Naive thymus-derived CD4-positive, alpha-beta T cell (primary cell): ENCODE measurements at regions not wholly inside any gene's neighbourhood (a gene's known extent, or its start where the extent isn't known, plus 50 kb on each side); places are given as distances from the start of the nearest gene placed in this dataset.

Experiments used
- ATAC-seq: fragments of 150-1000 bp; cut with Tn5 transposase; 2 replicates; pipeline ENCODE4 v1.10.0; 2021; ENCODE audit warnings: mild to moderate bottlenecking, moderate library complexity
- CTCF ChIA-PET: fragments of 350-600 bp; sonication (Branson Sonifier 250); formaldehyde crosslinking; loops from one replicate; lab custom pipeline; 2021; ENCODE audit warnings: antibody characterized with exemption; lab: Charles Lee
- POLR2A ChIA-PET: fragments of 350-600 bp; sonication (Branson Sonifier 250); formaldehyde crosslinking; loops from one replicate; lab custom pipeline; 2021; ENCODE audit warnings: antibody characterized with exemption, inconsistent platforms; lab: Charles Lee
- DNase-seq, 9 donors: peaks; one replicate each; pipeline versions ENCODE4 v3.0.0 to v3.0.0-alpha.2; 2020 to 2022; ENCODE audit warnings: mixed read lengths in 1 of 9
- H3K27ac ChIP-seq: one replicate; pipeline ENCODE4 v1.7.0; 2013; ENCODE audit warnings: mild to moderate bottlenecking, low read depth, low read length, moderate library complexity
- H3K27me3 ChIP-seq, 2 donors: one replicate each; pipeline ENCODE4 v1.7.0; 2013; ENCODE audit warnings: low read length in 2 of 2, mild to moderate bottlenecking in 2 of 2, moderate library complexity in 2 of 2; ENCODE audit not compliant: control insufficient read depth in 2 of 2, insufficient read depth in 2 of 2
- H3K36me3 ChIP-seq, 3 experiments: 1 replicate in 2 of 3; 2 replicates in 1 of 3; pipeline ENCODE4 v1.7.0; 2013; ENCODE audit warnings: low read length in 3 of 3, mild to moderate bottlenecking in 3 of 3, moderate library complexity in 1 of 3; ENCODE audit not compliant: insufficient read depth in 3 of 3, control insufficient read depth in 2 of 3
- H3K4me1 ChIP-seq, 2 donors: one replicate each; pipeline ENCODE4 v1.7.0; 2013; ENCODE audit warnings: low read length in 2 of 2, mild to moderate bottlenecking in 2 of 2, moderate library complexity in 1 of 2; ENCODE audit not compliant: control insufficient read depth in 2 of 2, insufficient read depth in 2 of 2
- H3K4me3 ChIP-seq: 2 replicates; pipeline ENCODE4 v1.7.0; 2013; ENCODE audit warnings: mild to moderate bottlenecking, low read length
- H3K9me3 ChIP-seq, 3 experiments: 1 replicate in 2 of 3; 2 replicates in 1 of 3; pipeline ENCODE4 v1.7.0; 2013; ENCODE audit warnings: low read length in 3 of 3; ENCODE audit not compliant: control insufficient read depth in 2 of 3
- H3K27ac Mint-ChIP-seq, 9 donors: one replicate each; pipeline ENCODE4 v1.8.0; 2020 to 2022; ENCODE audit warnings: mixed read lengths in 9 of 9, mild to moderate bottlenecking in 8 of 9, moderate library complexity in 5 of 9, inconsistent platforms in 2 of 9
- H3K27me3 Mint-ChIP-seq, 5 donors: one replicate each; pipeline ENCODE4 v1.8.0; 2021 to 2022; ENCODE audit warnings: mixed read lengths in 5 of 5, mild to moderate bottlenecking in 1 of 5
- H3K36me3 Mint-ChIP-seq, 5 donors: one replicate each; pipeline ENCODE4 v1.8.0; 2020 to 2022; ENCODE audit warnings: mixed read lengths in 5 of 5, mild to moderate bottlenecking in 3 of 5, inconsistent platforms in 1 of 5
- H3K4me1 Mint-ChIP-seq, 7 donors: one replicate each; pipeline ENCODE4 v1.8.0; 2020 to 2022; ENCODE audit warnings: mixed read lengths in 7 of 7, mild to moderate bottlenecking in 3 of 7, inconsistent platforms in 1 of 7
- H3K4me3 Mint-ChIP-seq, 10 donors: one replicate each; pipeline ENCODE4 v1.8.0; 2020 to 2022; ENCODE audit warnings: mild to moderate bottlenecking in 10 of 10, mixed read lengths in 10 of 10, moderate library complexity in 6 of 10, inconsistent platforms in 2 of 10
- H3K9me3 Mint-ChIP-seq, 11 donors: one replicate each; pipeline ENCODE4 v1.8.0; 2020 to 2022; ENCODE audit warnings: mixed read lengths in 11 of 11, mild to moderate bottlenecking in 4 of 11, inconsistent platforms in 1 of 11, moderate library complexity in 1 of 11
- intact Hi-C, 2 donors: fragments of 100-400 bp; cut with micrococcal nuclease; formaldehyde crosslinking; loops; one replicate each; pipeline ENCODE4 v1.15.1; 2023

- no peaks in the 10 kb centered on the region for H3K9me3 ChIP-seq
- Mint-ChIP-seq H3K36me3 (peaks cover 0 to 13% (median 0%) of the 10 kb centered on the region in 5 donors), H3K27ac (no peak overlapping the region), H3K9me3 (peaks cover 6 to 29% (median 15%) of the 10 kb centered on the region in 11 donors), H3K4me3 (no peak overlapping the region), H3K4me1 (no peaks in the 10 kb centered on the region), H3K27me3 (peaks cover 0 to 56% (median 33%) of the 10 kb centered on the region in 5 donors)
- peaks cover 0 to 8% of the 10 kb centered on the region in 2 donors for H3K27me3 ChIP-seq
- H3K27ac ChIP-seq, result no peak overlapping the region
- no peaks in the 10 kb centered on the region for H3K36me3 ChIP-seq
- ChIA-PET POLR2A (no interaction called here), CTCF (no interaction called here)
- no peak overlapping the region for H3K4me3 ChIP-seq
- intact Hi-C loops, result no loop called here
- ATAC-seq (no peak), DNase-seq (no peak)
- no peaks in the 10 kb centered on the region for H3K4me1 ChIP-seq
Measured at GRCh38 chr2:20925265-20925889, 102.5 kb upstream of the LDAH start.

GRCh38 chr2:20919297-20919800, 96.4 kb upstream of the LDAH start:
- peaks cover 0 to 3% of the 10 kb centered on the region in 2 donors for H3K27me3 ChIP-seq
- CTCF ChIA-PET, result no interaction called here
- POLR2A ChIA-PET, result no interaction called here

DNA sequence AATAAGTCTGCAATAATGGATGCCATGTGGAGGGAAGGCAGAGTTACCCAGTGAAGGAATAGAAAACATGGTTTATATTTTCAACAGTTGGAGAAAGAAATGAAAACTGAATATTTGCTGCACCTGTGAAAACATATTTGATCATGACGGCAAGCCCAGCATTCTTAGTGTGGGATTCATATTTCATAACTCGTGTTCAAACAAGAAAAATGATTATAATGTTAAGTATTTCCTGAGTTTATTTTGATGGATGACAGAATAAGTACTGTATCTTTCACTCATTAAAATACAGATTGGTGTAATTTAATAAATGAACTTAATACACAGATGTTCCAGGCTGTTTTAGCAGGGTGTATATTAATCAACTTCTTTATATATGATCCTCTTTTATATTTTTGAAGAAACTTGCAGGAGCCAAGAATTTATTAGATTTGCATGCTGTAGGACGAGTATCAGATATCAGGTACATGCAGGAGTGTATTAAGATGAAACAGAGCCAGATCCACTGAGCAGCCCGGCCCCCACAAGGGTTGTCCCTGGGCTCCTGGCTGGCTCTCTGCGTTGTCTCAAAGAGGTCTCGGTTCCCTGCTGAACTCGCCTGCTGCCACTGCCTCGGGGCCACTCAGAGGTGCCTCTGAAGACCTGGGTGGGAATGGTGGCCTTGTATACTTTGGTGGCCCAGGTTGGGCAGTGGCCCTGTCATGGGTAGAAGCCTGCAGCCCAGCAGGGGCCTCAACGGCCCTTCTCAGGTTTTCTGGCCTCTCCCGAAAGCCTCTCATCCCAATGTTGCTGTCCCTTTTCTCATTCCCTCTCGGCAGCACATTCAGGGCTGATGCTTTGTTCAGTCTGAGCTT, 95.0 kb upstream of the LDAH start:
- POLR2A ChIA-PET, result no interaction called here
- CTCF ChIA-PET, result interaction anchor here (0.6 kb wide), 1 partner anchor 18 kb away, joined by 7 read pairs; no protein-coding TSS in a partner anchor
- Histone ChIP-seq H3K36me3 (no peaks in the 10 kb centered on the region), H3K4me1 (no peaks in the 10 kb centered on the region), H3K9me3 (no peaks in the 10 kb centered on the region), H3K4me3 (no peak overlapping the region), H3K27me3 (peaks cover 0 to 3% of the 10 kb centered on the region in 2 donors), H3K27ac (no peak overlapping the region)
- Mint-ChIP-seq H3K27me3 (peaks cover 3 to 54% (median 24%) of the 10 kb centered on the region in 5 donors), H3K4me1 (peaks cover 0 to 5% (median 0%) of the 10 kb centered on the region in 7 donors), H3K27ac (no peak overlapping the region), H3K36me3 (no peaks in the 10 kb centered on the region), H3K4me3 (no peak overlapping the region), H3K9me3 (peaks cover 0 to 3% (median 0%) of the 10 kb centered on the region in 11 donors)
- no peak for ATAC-seq
- intact Hi-C loops, result no loop called here
- no peak for DNase-seq

More at GRCh38 chr2:20919297-20919800, 96.4 kb upstream of the LDAH start:
- Mint-ChIP-seq H3K36me3 (no peaks in the 10 kb centered on the region), H3K27me3 (peaks cover 0 to 51% (median 24%) of the 10 kb centered on the region in 5 donors), H3K4me1 (peaks cover 0 to 2% (median 0%) of the 10 kb centered on the region in 7 donors), H3K9me3 (peaks cover 0 to 2% (median 0%) of the 10 kb centered on the region in 11 donors), H3K27ac (no peak overlapping the region), H3K4me3 (no peak overlapping the region)
- Histone ChIP-seq H3K36me3 (no peaks in the 10 kb centered on the region), H3K27ac (no peak overlapping the region), H3K4me3 (no peak overlapping the region), H3K4me1 (no peaks in the 10 kb centered on the region), H3K9me3 (no peaks in the 10 kb centered on the region)
- DNase-seq (no peak), ATAC-seq (no peak)
- intact Hi-C loops, result no loop called here

- Histone ChIP-seq H3K27me3 (peaks cover 0 to 3% of the 10 kb centered on the region in 2 donors), H3K4me1 (no peaks in the 10 kb centered on the region), H3K36me3 (no peaks in the 10 kb centered on the region), H3K27ac (no peak overlapping the region), H3K4me3 (no peak overlapping the region), H3K9me3 (no peaks in the 10 kb centered on the region)
- CTCF ChIA-PET, result interaction anchor here (0.6 kb wide), 1 partner anchor 19 kb away, joined by 7 read pairs; no protein-coding TSS in a partner anchor
- POLR2A ChIA-PET, result no interaction called here
- H3K9me3 Mint-ChIP-seq, result peaks cover 0 to 3% (median 0%) of the 10 kb centered on the region in 11 donors
- H3K36me3 Mint-ChIP-seq, result no peaks in the 10 kb centered on the region
- ATAC-seq (no peak), DNase-seq (no peak)
- intact Hi-C loops, result no loop called here
- peaks cover 0 to 5% (median 0%) of the 10 kb centered on the region in 7 donors for H3K4me1 Mint-ChIP-seq
- peaks cover 9 to 52% (median 29%) of the 10 kb centered on the region in 5 donors for H3K27me3 Mint-ChIP-seq
- no peak overlapping the region for H3K27ac Mint-ChIP-seq
- no peak overlapping the region for H3K4me3 Mint-ChIP-seq
Measured at GRCh38 chr2:20917287-20917660, 94.4 kb upstream of the LDAH start.

- peaks cover 11 to 54% (median 34%) of the 10 kb centered on the region in 5 donors for H3K27me3 Mint-ChIP-seq
- CTCF ChIA-PET, result no interaction called here
- no peaks in the 10 kb centered on the region for H3K4me1 ChIP-seq
- H3K36me3 ChIP-seq, result no peaks in the 10 kb centered on the region
- no peak overlapping the region for H3K27ac Mint-ChIP-seq
- intact Hi-C loops, result no loop called here
- H3K9me3 Mint-ChIP-seq, result peaks cover 0 to 3% (median 0%) of the 10 kb centered on the region in 11 donors
- no peaks in the 10 kb centered on the region for H3K36me3 Mint-ChIP-seq
- H3K4me3 Mint-ChIP-seq, result no peak overlapping the region
- H3K27me3 ChIP-seq, result peaks cover 0 to 3% of the 10 kb centered on the region in 2 donors
- no peak for ATAC-seq
- H3K4me3 ChIP-seq, result no peak overlapping the region
- no peak for DNase-seq
- H3K27ac ChIP-seq, result no peak overlapping the region
- no peaks in the 10 kb centered on the region for H3K9me3 ChIP-seq
- POLR2A ChIA-PET, result no interaction called here
- peaks cover 0 to 5% (median 0%) of the 10 kb centered on the region in 7 donors for H3K4me1 Mint-ChIP-seq
Measured at GRCh38 chr2:20916604-20917286, 93.8 kb upstream of the LDAH start.

DNA sequence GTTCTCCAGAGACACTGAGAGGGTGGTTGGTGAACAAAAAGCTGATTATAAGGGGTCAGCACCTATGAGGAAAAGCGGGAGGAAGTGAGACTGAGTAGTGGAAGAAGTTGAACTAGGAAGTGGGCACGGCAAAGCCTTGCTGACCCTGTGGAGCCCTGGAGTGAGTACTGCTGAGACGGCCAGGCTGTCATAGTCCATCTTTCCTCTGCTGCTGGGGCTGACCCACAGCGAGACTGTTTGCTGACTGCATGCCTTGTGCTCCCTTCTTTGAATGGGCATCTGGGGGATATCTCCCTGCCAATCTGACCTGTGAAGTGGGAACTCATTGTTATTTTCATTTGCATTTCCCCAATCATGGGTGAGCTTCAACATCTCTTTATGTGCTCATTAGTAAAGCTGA, 92.4 kb upstream of the LDAH start:
- no peak for DNase-seq
- H3K36me3 ChIP-seq, result no peaks in the 10 kb centered on the region
- ATAC-seq, result no peak
- peaks cover 0 to 11% (median 0%) of the 10 kb centered on the region in 11 donors for H3K9me3 Mint-ChIP-seq
- no peak overlapping the region for H3K4me3 Mint-ChIP-seq
- no peak overlapping the region for H3K4me3 ChIP-seq
- peaks cover 0 to 5% (median 0%) of the 10 kb centered on the region in 7 donors for H3K4me1 Mint-ChIP-seq
- no peaks in the 10 kb centered on the region for H3K36me3 Mint-ChIP-seq
- H3K27me3 Mint-ChIP-seq, result peaks cover 11 to 63% (median 37%) of the 10 kb centered on the region in 5 donors
- H3K27ac Mint-ChIP-seq, result no peak overlapping the region
- ChIA-PET POLR2A (no interaction called here), CTCF (no interaction called here)
- H3K9me3 ChIP-seq, result no peaks in the 10 kb centered on the region
- peaks cover 0 to 3% of the 10 kb centered on the region in 2 donors for H3K27me3 ChIP-seq
- H3K4me1 ChIP-seq, result no peaks in the 10 kb centered on the region
- H3K27ac ChIP-seq, result no peak overlapping the region
- intact Hi-C loops, result no loop called here
